SK-N-MC (cell line): ENCODE measurements at regions not wholly inside any gene's neighbourhood (a gene's known extent, or its start where the extent isn't known, plus 50 kb on each side); places are given as distances from the start of the nearest gene placed in this dataset.

ENCODE experiments used
- EZH2 ChIP-seq: fragments of 200-600 bp; sonication (generic); IDR thresholded peaks from one replicate; pipeline ENCODE4 v1.6.1; 2017; ENCODE audit warnings: antibody characterized with exemption
- POLR2AphosphoS5 ChIP-seq: IDR thresholded peaks from 2 replicates; pipeline ENCODE4 v1.6.1; 2012; ENCODE audit warnings: mild to moderate bottlenecking, low read depth, low read length, borderline replicate concordance

- TF ChIP-seq POLR2AphosphoS5 = no peak
- TF ChIP-seq EZH2 = no peak
These were observed 683.0 kb upstream of the PKDCC start for GRCh38 chr2:41364842-41365241.
